ENCODE measurements at regions not wholly inside any gene's neighbourhood (a gene's known extent, or its start where the extent isn't known, plus 50 kb on each side); places are given as distances from the start of the nearest gene placed in this dataset.

DNA sequence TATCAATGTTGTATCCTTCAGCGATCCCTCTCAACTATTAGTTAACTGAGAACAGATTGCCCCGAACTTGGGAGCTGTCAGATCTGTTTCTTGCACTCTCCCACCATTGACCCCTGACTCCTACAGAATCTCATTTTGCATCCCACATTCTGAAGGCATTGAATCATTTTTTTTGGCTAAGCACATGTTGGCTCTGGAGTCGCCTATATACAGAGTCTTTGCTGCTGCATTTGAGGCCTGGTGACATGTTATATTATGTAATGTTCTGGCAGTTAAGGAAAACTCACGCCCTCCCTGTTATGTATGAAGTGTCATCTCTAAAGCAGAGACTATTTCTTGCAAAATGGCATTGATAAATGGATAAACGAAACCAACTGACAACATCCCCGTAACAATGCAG is 159.2 kb upstream of the ITGB1 start:
- Mint-ChIP-seq H3K4me3 (peak overlapping the region; percentile 39), H3K27ac (peak overlapping the region; percentile 92), H3K9me3 (ENCODE audit: insufficient read depth) (no peaks in the 10 kb centered on the region), H3K27me3 (no peaks in the 10 kb centered on the region), H3K4me1 (peaks cover 69% of the 10 kb centered on the region)
- Histone ChIP-seq H3K27ac (ENCODE audit: low read length in 2 of 2) (peak overlapping the region; percentile 45 to 54), H3K9ac (ENCODE audit: low read length) (no peak overlapping the region), H4K20me1 (ENCODE audit: control insufficient read depth, insufficient read depth, low read length, poor library complexity, severe bottlenecking) (no peaks in the 10 kb centered on the region), H3K79me2 (ENCODE audit: control insufficient read depth, insufficient read depth, low read length) (no peaks in the 10 kb centered on the region), H3K4me2 (replicated peaks; ENCODE audit: low read depth, low read length, poor library complexity, severe bottlenecking) (no peak overlapping the region), H3K9me3 (ENCODE audit: control extremely low read depth in 1 of 3, control insufficient read depth in 2 of 3, insufficient read depth in 1 of 3, low read length in 2 of 3) (no peaks in the 10 kb centered on the region), H3K27me3 (replicated peaks in 1 of 4; ENCODE audit: control extremely low read depth in 1 of 4, control insufficient read depth in 3 of 4, insufficient read depth in 4 of 4, low read length in 3 of 4) (no peaks in the 10 kb centered on the region), H3K36me3 (replicated peaks in 1 of 2; ENCODE audit: control extremely low read depth in 1 of 2, control insufficient read depth in 1 of 2, extremely low read depth in 1 of 2, insufficient read depth in 2 of 2, low read length in 1 of 2) (no peaks in the 10 kb centered on the region), H2AFZ (ENCODE audit: insufficient read depth, low read depth, low read length, poor library complexity, severe bottlenecking) (no peak overlapping the region), H3K4me1 (ENCODE audit: control insufficient read depth in 2 of 2, insufficient read depth in 2 of 2, low read length in 2 of 2) (peaks cover 41 to 65% of the 10 kb centered on the region in 2 donors), H3K4me3 (ENCODE audit: control extremely low read depth in 1 of 5, extremely low read depth in 1 of 5, insufficient read depth in 1 of 5, low read depth in 2 of 5, low read length in 4 of 5) (no peak overlapping the region)
- 92% methylated on average over 3 of the region's 6 CpGs for WGBS (ENCODE audit: insufficient coverage)
- DNase-seq (no peak), ATAC-seq (ENCODE audit: low read depth) (no peak)
- POLR2A ChIA-PET: no interaction called here
- CTCF ChIA-PET: interaction anchor here (1.5 kb wide), 1 partner anchor 76 kb away, joined by 4 read pairs; no protein-coding TSS in a partner anchor
- intact Hi-C loops (cut with micrococcal nuclease): loop anchor here (5.0 kb wide), 2 partner anchors 35 to 160 kb away; partner anchors contain the start of gene ITGB1
- no peak for TF ChIP-seq EZH2 (IDR thresholded peaks at IDR 0.05; ENCODE audit: borderline replicate concordance, insufficient read depth, low read depth, low read length, poor library complexity, severe bottlenecking)
- no peak for TF ChIP-seq CTCF (IDR thresholded peaks at IDR 0.05)

DNA sequence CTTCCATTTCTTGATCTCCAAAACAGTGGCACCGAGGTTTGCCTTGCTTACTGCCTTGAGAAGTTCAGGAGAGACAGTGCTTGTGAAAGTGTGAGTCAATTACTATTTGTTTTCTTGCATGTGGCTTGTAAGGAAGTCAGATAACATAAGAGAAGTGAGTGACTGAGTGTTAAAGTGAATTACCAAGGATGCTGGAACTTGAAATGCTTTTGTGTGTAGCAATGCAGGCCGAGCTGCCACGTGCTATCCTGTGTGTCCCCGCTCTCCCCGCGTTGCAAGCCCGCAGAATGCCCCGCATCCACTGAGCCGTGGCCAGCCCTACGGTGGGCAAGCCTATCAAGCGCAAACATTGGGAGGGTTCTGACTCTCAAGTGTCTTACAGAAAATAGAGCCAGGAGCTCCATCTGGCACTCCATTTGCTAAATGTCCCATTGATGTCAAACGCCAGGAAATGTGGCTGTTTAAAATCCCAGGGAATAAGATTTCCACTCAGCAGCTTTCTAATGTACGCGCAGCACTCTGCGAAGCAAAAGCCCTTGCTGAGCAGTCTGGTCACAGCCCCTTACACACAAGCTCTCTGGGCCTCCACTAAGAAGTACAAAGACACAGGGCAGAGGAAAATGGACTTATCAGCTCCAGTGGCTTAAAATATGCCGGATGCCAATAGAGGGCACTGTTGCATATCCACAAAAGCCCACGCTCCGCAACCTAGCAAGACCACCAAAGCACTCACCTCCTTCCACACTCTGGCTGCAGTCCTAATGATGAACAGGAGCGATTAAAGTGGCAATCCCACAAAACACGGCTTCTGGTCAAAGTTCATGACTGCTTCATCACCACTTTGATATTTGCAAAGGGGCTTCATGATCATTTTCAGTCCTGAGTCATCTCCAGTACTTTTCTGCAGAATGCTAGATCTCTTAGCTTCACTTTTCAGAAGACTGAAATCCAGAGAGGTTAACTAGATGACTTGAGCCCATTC is 158.0 kb upstream of the ITGB1 start:
- no peaks in the 10 kb centered on the region for H3K9me3 ChIP-seq (ENCODE audit: control extremely low read depth in 1 of 3, control insufficient read depth in 2 of 3, insufficient read depth in 1 of 3, low read length in 2 of 3)
- POLR2A ChIA-PET: no interaction called here
- H3K79me2 ChIP-seq (ENCODE audit: control insufficient read depth, insufficient read depth, low read length): no peaks in the 10 kb centered on the region
- TF ChIP-seq EZH2 (IDR thresholded peaks at IDR 0.05; ENCODE audit: borderline replicate concordance, insufficient read depth, low read depth, low read length, poor library complexity, severe bottlenecking) (no peak), CTCF (IDR thresholded peaks at IDR 0.05) (no peak)
- H4K20me1 ChIP-seq (ENCODE audit: control insufficient read depth, insufficient read depth, low read length, poor library complexity, severe bottlenecking): no peaks in the 10 kb centered on the region
- H3K27ac ChIP-seq (ENCODE audit: low read length in 2 of 2): peak overlapping the region; percentile 39 to 54
- CTCF ChIA-PET: interaction anchor here (0.7 to 3.8 kb wide), 11 partner anchors 7 to 154 kb away, joined by 3 to 20 read pairs (median 4); no protein-coding TSS in a partner anchor
- H3K9me3 Mint-ChIP-seq (ENCODE audit: insufficient read depth): no peaks in the 10 kb centered on the region
- H3K4me1 Mint-ChIP-seq: peaks cover 78% of the 10 kb centered on the region
- intact Hi-C loops (cut with micrococcal nuclease): loop anchor here (2.0 to 5.0 kb wide), 3 partner anchors 17 to 159 kb away; partner anchors contain the start of gene ITGB1
- DNase-seq (no peak), ATAC-seq (ENCODE audit: low read depth) (no peak)
- no peaks in the 10 kb centered on the region for H3K36me3 ChIP-seq (replicated peaks in 1 of 2; ENCODE audit: control extremely low read depth in 1 of 2, control insufficient read depth in 1 of 2, extremely low read depth in 1 of 2, insufficient read depth in 2 of 2, low read length in 1 of 2)
- no peak overlapping the region for H2AFZ ChIP-seq (ENCODE audit: insufficient read depth, low read depth, low read length, poor library complexity, severe bottlenecking)
- H3K27me3 ChIP-seq (replicated peaks in 1 of 4; ENCODE audit: control extremely low read depth in 1 of 4, control insufficient read depth in 3 of 4, insufficient read depth in 4 of 4, low read length in 3 of 4): no peaks in the 10 kb centered on the region
- H3K9ac ChIP-seq (ENCODE audit: low read length): no peak overlapping the region
- H3K4me3 ChIP-seq (ENCODE audit: control extremely low read depth in 1 of 5, extremely low read depth in 1 of 5, insufficient read depth in 1 of 5, low read depth in 2 of 5, low read length in 4 of 5): no peak overlapping the region
- H3K4me3 Mint-ChIP-seq: no peak overlapping the region
- H3K27ac Mint-ChIP-seq: peak overlapping the region; percentile 92
- H3K4me2 ChIP-seq (replicated peaks; ENCODE audit: low read depth, low read length, poor library complexity, severe bottlenecking): peak overlapping the region; percentile 4
- H3K27me3 Mint-ChIP-seq: no peaks in the 10 kb centered on the region
- 88% methylated on average over 19 of the region's 20 CpGs for WGBS (ENCODE audit: insufficient coverage)
- H3K4me1 ChIP-seq (ENCODE audit: control insufficient read depth in 2 of 2, insufficient read depth in 2 of 2, low read length in 2 of 2): peaks cover 42 to 76% of the 10 kb centered on the region in 2 donors

All from B cell (primary cell).